ENCODE measurements at regions not wholly inside any gene's neighbourhood (a gene's known extent, or its start where the extent isn't known, plus 50 kb on each side); places are given as distances from the start of the nearest gene placed in this dataset.

GRCh38 chr15:77774350-77774749 is 141.6 kb upstream of the LINGO1 start:
- Histone ChIP-seq H3K4me2 (peak overlapping the region; percentile 34; the same call in 1 of the 2 replicates), H3K9me3 (no peaks in the 10 kb centered on the region), H3K27ac (no peak overlapping the region), H3K9ac (no peak overlapping the region), H4K20me1 (no peaks in the 10 kb centered on the region), H3K27me3 (no peaks in the 10 kb centered on the region), H3K4me1 (peaks cover 21% of the 10 kb centered on the region), H3K36me3 (no peaks in the 10 kb centered on the region), H3K4me3 (no peak overlapping the region)
- TF ChIP-seq Cebpa-rat (IDR thresholded peaks at IDR 0.05): no peak

- Histone ChIP-seq H3K4me2 (peak overlapping the region; percentile 34; the same call in 1 of the 2 replicates), H3K4me3 (no peak overlapping the region), H3K27me3 (no peaks in the 10 kb centered on the region), H3K36me3 (no peaks in the 10 kb centered on the region), H3K9me3 (no peaks in the 10 kb centered on the region), H3K4me1 (peaks cover 21% of the 10 kb centered on the region), H3K27ac (no peak overlapping the region), H3K9ac (no peak overlapping the region), H4K20me1 (no peaks in the 10 kb centered on the region)
- no peak for TF ChIP-seq Cebpa-rat (IDR thresholded peaks at IDR 0.05)
Observed at GRCh38 chr15:77773903-77774302, 141.2 kb upstream of the LINGO1 start.

- no peak overlapping the region for H3K27ac ChIP-seq
- H3K9ac ChIP-seq: no peak overlapping the region
- no peak overlapping the region for H3K4me3 ChIP-seq
- H3K36me3 ChIP-seq: no peaks in the 10 kb centered on the region
- no peaks in the 10 kb centered on the region for H4K20me1 ChIP-seq
- no peaks in the 10 kb centered on the region for H3K9me3 ChIP-seq
- H3K4me1 ChIP-seq: peaks cover 13% of the 10 kb centered on the region
- no peaks in the 10 kb centered on the region for H3K27me3 ChIP-seq
- H3K4me2 ChIP-seq: no peak overlapping the region
- TF ChIP-seq Cebpa-rat (IDR thresholded peaks at IDR 0.05): no peak
Observed at GRCh38 chr15:77772641-77773402, 140.1 kb upstream of the LINGO1 start.

GRCh38 chr15:77771616-77772015 is 138.9 kb upstream of the LINGO1 start:
- Histone ChIP-seq H3K36me3 (no peaks in the 10 kb centered on the region), H3K27me3 (no peaks in the 10 kb centered on the region), H3K4me1 (peaks cover 8% of the 10 kb centered on the region), H3K27ac (no peak overlapping the region), H3K9me3 (no peaks in the 10 kb centered on the region), H3K4me3 (no peak overlapping the region), H3K9ac (no peak overlapping the region), H3K4me2 (no peak overlapping the region), H4K20me1 (no peaks in the 10 kb centered on the region)
- TF ChIP-seq Cebpa-rat (IDR thresholded peaks at IDR 0.05): no peak

GRCh38 chr15:77769700-77770099 is 137.0 kb upstream of the LINGO1 start:
- TF ChIP-seq Cebpa-rat (IDR thresholded peaks at IDR 0.05): no peak

GRCh38 chr15:77768521-77769078 is 135.9 kb upstream of the LINGO1 start:
- no peaks in the 10 kb centered on the region for H4K20me1 ChIP-seq
- no peaks in the 10 kb centered on the region for H3K4me1 ChIP-seq
- H3K27me3 ChIP-seq: no peaks in the 10 kb centered on the region
- no peak for TF ChIP-seq Cebpa-rat (IDR thresholded peaks at IDR 0.05)
- no peak overlapping the region for H3K4me3 ChIP-seq
- H3K36me3 ChIP-seq: no peaks in the 10 kb centered on the region
- no peaks in the 10 kb centered on the region for H3K9me3 ChIP-seq
- H3K27ac ChIP-seq: no peak overlapping the region
- H3K9ac ChIP-seq: no peak overlapping the region
- no peak overlapping the region for H3K4me2 ChIP-seq

More at GRCh38 chr15:77769700-77770099, 137.0 kb upstream of the LINGO1 start:
- Histone ChIP-seq H3K4me3 (no peak overlapping the region), H3K9me3 (no peaks in the 10 kb centered on the region), H3K27me3 (no peaks in the 10 kb centered on the region), H3K9ac (no peak overlapping the region), H3K36me3 (no peaks in the 10 kb centered on the region), H3K4me2 (no peak overlapping the region), H4K20me1 (no peaks in the 10 kb centered on the region), H3K27ac (no peak overlapping the region), H3K4me1 (peaks cover 8% of the 10 kb centered on the region)

GRCh38 chr15:77768107-77768506 is 135.4 kb upstream of the LINGO1 start:
- Histone ChIP-seq H3K27ac (no peak overlapping the region), H3K4me2 (no peak overlapping the region), H3K27me3 (no peaks in the 10 kb centered on the region), H3K4me1 (no peaks in the 10 kb centered on the region), H3K36me3 (no peaks in the 10 kb centered on the region), H3K9me3 (no peaks in the 10 kb centered on the region), H3K9ac (no peak overlapping the region), H3K4me3 (no peak overlapping the region), H4K20me1 (no peaks in the 10 kb centered on the region)
- TF ChIP-seq Cebpa-rat (IDR thresholded peaks at IDR 0.05): no peak

GRCh38 chr15:77764095-77764494 is 131.4 kb upstream of the LINGO1 start:
- no peak overlapping the region for H3K4me2 ChIP-seq
- no peaks in the 10 kb centered on the region for H3K9me3 ChIP-seq
- no peaks in the 10 kb centered on the region; the same call in 1 of the 2 replicates for H4K20me1 ChIP-seq
- no peaks in the 10 kb centered on the region for H3K36me3 ChIP-seq
- no peak for TF ChIP-seq Cebpa-rat (IDR thresholded peaks at IDR 0.05)
- peaks cover 1% of the 10 kb centered on the region; the same call in 1 of the 2 replicates for H3K4me1 ChIP-seq
- H3K9ac ChIP-seq: no peak overlapping the region
- no peaks in the 10 kb centered on the region for H3K27me3 ChIP-seq
- H3K4me3 ChIP-seq: no peak overlapping the region
- H3K27ac ChIP-seq: no peak overlapping the region

GRCh38 chr15:77762747-77763355 is 130.1 kb upstream of the LINGO1 start:
- no peaks in the 10 kb centered on the region for H3K9me3 ChIP-seq

More at GRCh38 chr15:77762747-77763355, 130.1 kb upstream of the LINGO1 start:
- no peak overlapping the region for H3K9ac ChIP-seq
- H3K4me1 ChIP-seq: peaks cover 7% of the 10 kb centered on the region; the same call in 1 of the 2 replicates
- H3K4me2 ChIP-seq: no peak overlapping the region
- no peaks in the 10 kb centered on the region for H3K36me3 ChIP-seq
- TF ChIP-seq Cebpa-rat (IDR thresholded peaks at IDR 0.05): no peak
- no peak overlapping the region for H3K27ac ChIP-seq
- H3K27me3 ChIP-seq: no peaks in the 10 kb centered on the region
- H3K4me3 ChIP-seq: no peak overlapping the region
- no peaks in the 10 kb centered on the region; the same call in 1 of the 2 replicates for H4K20me1 ChIP-seq
